HCT116 (cell line): ENCODE measurements at regions not wholly inside any gene's neighbourhood (a gene's known extent, or its start where the extent isn't known, plus 50 kb on each side); places are given as distances from the start of the nearest gene placed in this dataset.

Source experiments
- ATAC-seq: fragments of 200-7000 bp; cut with Tn5 transposase; 2 replicates; pipeline ENCODE4 v1.9.1; 2020; ENCODE audit warnings: mild to moderate bottlenecking, moderate library complexity
- BruUV-seq: library from RNA; stranded (reverse); fragments of 400-500 nt; replicated peaks from 2 replicates; lab custom pipeline; 2021; lab: Mats Ljungman, UMichigan
- CTCF ChIA-PET: fragments of 300-600 bp; sonication (Branson Sonifier 250); formaldehyde crosslinking; loops from one replicate; lab custom pipeline; 2021; ENCODE audit warnings: antibody characterized with exemption; lab: Charles Lee
- POLR2A ChIA-PET: fragments of 300-600, 350-600 bp; sonication (Branson Sonifier 250); formaldehyde crosslinking; loops from one replicate; lab custom pipeline; 2021; ENCODE audit warnings: antibody characterized with exemption; lab: Charles Lee
- RAD21 ChIA-PET, 2 experiments: fragments of 300-600 bp; sonication (Branson Sonifier 250); formaldehyde crosslinking; loops; one replicate each; lab custom pipeline; 2023; ENCODE audit warnings: low total read pairs in 2 of 2; ENCODE audit not compliant: uncharacterized antibody in 2 of 2, unreplicated experiment in 2 of 2, low non-redundant PET in 1 of 2; lab: Charles Lee
- DNase-seq: peaks from one replicate; pipeline ENCODE4 v3.0.0-alpha.2; 2010; ENCODE audit warnings: low read depth, low spot score
- H2AFZ ChIP-seq: fragments of 200-600 bp; shearing (Covaris generic), sonication (generic); 2 replicates; pipeline ENCODE4 v1.6.1; 2017; ENCODE audit warnings: low read depth, mixed run types, mixed read lengths, antibody characterized with exemption, low read length; ENCODE audit not compliant: poor library complexity, severe bottlenecking
- H3K27ac ChIP-seq: 2 replicates; pipeline ENCODE4 v1.5.1; 2012; ENCODE audit warnings: low read depth, low read length
- H3K27me3 ChIP-seq: fragments of 200-600 bp; sonication (generic); 2 replicates; pipeline ENCODE4 v1.6.1; 2016; ENCODE audit warnings: mixed run types, low read length, mixed read lengths; ENCODE audit not compliant: insufficient read depth
- H3K36me3 ChIP-seq, 2 experiments: fragments of 200-500 bp in 1 of 2; fragments of 200-600 bp in 1 of 2; sonication (Bioruptor generic) in 1 of 2; sonication (generic) in 1 of 2; 2 replicates each; pipeline versions ENCODE4 v1.5.1 to v1.6.1; 2014 to 2016; ENCODE audit warnings: low read length in 2 of 2, inconsistent platforms in 1 of 2, mixed read lengths in 1 of 2, mixed run types in 1 of 2; ENCODE audit not compliant: insufficient read depth in 2 of 2, control insufficient read depth in 1 of 2
- H3K4me1 ChIP-seq, 2 experiments: fragments of 200-600 bp in 1 of 2; sonication (generic) in 1 of 2; 2 replicates each; pipeline versions ENCODE4 v1.5.1 to v1.6.1; 2012 to 2017; ENCODE audit warnings: low read length in 2 of 2, inconsistent platforms in 1 of 2, mild to moderate bottlenecking in 1 of 2, mixed read lengths in 1 of 2, mixed run types in 1 of 2, moderate library complexity in 1 of 2; ENCODE audit not compliant: insufficient read depth in 2 of 2, control insufficient read depth in 1 of 2
- H3K4me2 ChIP-seq: fragments of 200-600 bp; sonication (generic); 2 replicates; pipeline ENCODE4 v1.6.1; 2017; ENCODE audit warnings: mixed run types, low read length, mixed read lengths
- H3K4me3 ChIP-seq, 2 experiments: fragments of 200-600 bp in 1 of 2; sonication (generic) in 1 of 2; replicated peaks in 1 of 2; 2 replicates each; pipeline ENCODE4 v1.5.1; 2011 to 2016; ENCODE audit warnings: low read length in 2 of 2, control low read depth in 1 of 2, low read depth in 1 of 2, mild to moderate bottlenecking in 1 of 2, mixed read lengths in 1 of 2, mixed run types in 1 of 2
- H3K79me2 ChIP-seq: fragments of 200-600 bp; sonication (generic); 2 replicates; pipeline ENCODE4 v1.6.1; 2017; ENCODE audit warnings: mild to moderate bottlenecking, mixed run types, low read length, moderate library complexity, mixed read lengths; ENCODE audit not compliant: insufficient read depth
- H3K9ac ChIP-seq: fragments of 200-600 bp; sonication (generic); 2 replicates; pipeline ENCODE4 v1.6.1; 2016; ENCODE audit warnings: low read length, mixed read lengths
- H3K9me2 ChIP-seq: fragments of 200-600 bp; sonication (generic), shearing (Covaris generic); 2 replicates; pipeline ENCODE4 v1.6.1; 2017; ENCODE audit warnings: mixed run types, mild to moderate bottlenecking, moderate library complexity; ENCODE audit not compliant: insufficient read depth
- H3K9me3 ChIP-seq, 2 experiments: fragments of 200-500 bp in 1 of 2; fragments of 200-600 bp in 1 of 2; sonication (Bioruptor generic) in 1 of 2; sonication (generic) in 1 of 2; 2 replicates each; pipeline ENCODE4 v1.6.1; 2014 to 2017; ENCODE audit warnings: low read length in 2 of 2, mixed read lengths in 2 of 2, inconsistent platforms in 1 of 2, low read depth in 1 of 2, mild to moderate bottlenecking in 1 of 2, mixed run types in 1 of 2, moderate library complexity in 1 of 2; ENCODE audit not compliant: control insufficient read depth in 1 of 2, insufficient read depth in 1 of 2
- H4K20me1 ChIP-seq: fragments of 200-600 bp; sonication (generic), shearing (Covaris generic); 2 replicates; pipeline ENCODE4 v1.6.1; 2017; ENCODE audit warnings: mixed run types, mild to moderate bottlenecking, moderate library complexity; ENCODE audit not compliant: insufficient read depth
- CBX3 ChIP-seq: IDR thresholded peaks from 2 replicates; pipeline ENCODE4 v1.6.1; 2012; ENCODE audit warnings: low read depth
- CEBPB ChIP-seq: IDR thresholded peaks from 2 replicates; pipeline ENCODE4 v1.6.1; 2012; ENCODE audit warnings: low read depth
- EGR1 ChIP-seq: IDR thresholded peaks from 2 replicates; pipeline ENCODE4 v1.6.1; 2012; ENCODE audit warnings: low read depth
- ELF1 ChIP-seq: IDR thresholded peaks from 2 replicates; pipeline ENCODE4 v1.6.1; 2012; ENCODE audit warnings: low read depth, borderline replicate concordance
- EZH2 ChIP-seq: fragments of 200-600 bp; sonication (generic); IDR thresholded peaks from 2 replicates; pipeline ENCODE4 v1.6.1; 2017; ENCODE audit warnings: antibody characterized with exemption, mixed run types
- EZH2phosphoT487 ChIP-seq: fragments of 200-600 bp; IDR thresholded peaks from 2 replicates; pipeline ENCODE4 v1.6.1; 2018; ENCODE audit warnings: antibody characterized with exemption, borderline replicate concordance
- FOSL1 ChIP-seq: IDR thresholded peaks from 2 replicates; pipeline ENCODE4 v1.6.1; 2012; ENCODE audit warnings: low read depth
- JUND ChIP-seq: IDR thresholded peaks from 2 replicates; pipeline ENCODE4 v1.6.1; 2012
- POLR2A ChIP-seq: IDR thresholded peaks from 2 replicates; pipeline ENCODE4 v1.7.0; 2011; ENCODE audit warnings: borderline replicate concordance; ENCODE audit not compliant: insufficient read depth, insufficient read length; ENCODE audit errors: extremely low read depth
- POLR2AphosphoS5 ChIP-seq: IDR thresholded peaks from 2 replicates; pipeline ENCODE4 v1.6.1; 2011; ENCODE audit warnings: mild to moderate bottlenecking, low read depth, low read length, moderate library complexity
- RAD21 ChIP-seq: IDR thresholded peaks from 2 replicates; pipeline ENCODE4 v1.6.1; 2012; ENCODE audit warnings: low read depth, mild to moderate bottlenecking
- SIN3A ChIP-seq: IDR thresholded peaks from 2 replicates; pipeline ENCODE4 v1.6.1; 2012; ENCODE audit warnings: low read depth
- SRF ChIP-seq: IDR thresholded peaks from 2 replicates; pipeline ENCODE4 v1.6.1; 2012; ENCODE audit warnings: low read depth
- YY1 ChIP-seq: IDR thresholded peaks from 2 replicates; pipeline ENCODE4 v1.6.1; 2011; ENCODE audit warnings: low read length, low read depth, moderate library complexity, mild to moderate bottlenecking; ENCODE audit not compliant: insufficient replicate concordance; ENCODE audit errors: extremely low read depth
- ZNF274 ChIP-seq: fragments of 200-500 bp; sonication (Bioruptor generic); IDR thresholded peaks from 2 replicates; pipeline ENCODE4 v1.6.1; 2014; ENCODE audit warnings: mild to moderate bottlenecking, low read depth, low read length, inconsistent platforms
- intact Hi-C: fragments of 100-400 bp; cut with micrococcal nuclease; formaldehyde crosslinking; loops from 2 replicates; pipeline ENCODE4 v1.10.0; 2022
- TF ChIP-seq, protein P1 (sequence below): IDR thresholded peaks from 2 replicates; pipeline ENCODE4 v1.6.1; 2012; ENCODE audit warnings: low read depth
- TF ChIP-seq, protein P2 (sequence below), 3 experiments: fragments of 200-600 bp in 1 of 3; sonication (generic) in 1 of 3; IDR thresholded peaks in 2 of 3; conservative IDR thresholded peaks in 1 of 3; 2 replicates each; pipeline ENCODE4 v1.5.1; 2012 to 2017; ENCODE audit warnings: low read depth in 2 of 3, low read length in 2 of 3, antibody characterized with exemption in 1 of 3, borderline replicate concordance in 1 of 3, control low read depth in 1 of 3, mild to moderate bottlenecking in 1 of 3, mixed read lengths in 1 of 3, mixed run types in 1 of 3, moderate library complexity in 1 of 3; ENCODE audit not compliant: insufficient read depth in 1 of 3
- TF ChIP-seq, protein P3 (sequence below): IDR thresholded peaks from 2 replicates; pipeline ENCODE4 v1.6.1; 2011; ENCODE audit warnings: mild to moderate bottlenecking, low read length, moderate library complexity; ENCODE audit not compliant: insufficient replicate concordance; ENCODE audit errors: extremely low read depth
- TF ChIP-seq, protein P4 (sequence below): IDR thresholded peaks from 2 replicates; pipeline ENCODE4 v1.6.1; 2012
- TF ChIP-seq, protein P5 (sequence below): IDR thresholded peaks from 2 replicates; pipeline ENCODE4 v1.6.1; 2012

DNA sequence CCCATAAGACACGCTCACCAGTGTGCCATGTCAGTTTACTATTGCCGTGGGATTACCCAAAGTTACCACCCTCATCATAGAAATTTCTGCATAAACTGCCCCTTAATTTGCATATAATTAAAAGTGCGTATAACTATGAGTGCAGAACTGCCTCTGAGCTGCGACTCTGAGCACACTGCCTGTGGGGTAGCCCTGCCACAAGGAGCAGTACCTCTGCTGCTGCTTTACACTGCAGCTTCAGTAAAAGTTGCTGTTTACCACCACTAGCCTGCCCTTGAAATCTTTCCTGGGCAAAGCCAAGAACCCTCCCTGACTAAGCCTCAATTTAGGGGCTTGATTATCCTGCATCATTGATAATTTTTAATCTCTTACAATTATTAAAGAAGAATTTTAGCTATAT is 213.9 kb upstream of the MAP2 start:
- H3K9me2 ChIP-seq = no peaks in the 10 kb centered on the region
- H3K27me3 ChIP-seq = no peaks in the 10 kb centered on the region
- DNase-seq (no peak), ATAC-seq (no peak)
- POLR2A ChIA-PET = no interaction called here
- H3K9ac ChIP-seq = no peak overlapping the region
- H3K27ac ChIP-seq = no peak overlapping the region
- no peaks in the 10 kb centered on the region for H3K4me1 ChIP-seq
- H3K79me2 ChIP-seq = no peaks in the 10 kb centered on the region
- H2AFZ ChIP-seq = no peak overlapping the region
- RAD21 ChIA-PET = no interaction called here
- no TSS peak for BruUV-seq
- intact Hi-C loops = loop anchor here (5.0 kb wide), 2 partner anchors 117 to 638 kb away; no protein-coding TSS in a partner anchor
- no peaks in the 10 kb centered on the region for H3K9me3 ChIP-seq
- no peaks in the 10 kb centered on the region for H4K20me1 ChIP-seq
- TF ChIP-seq JUND (no peak), EGR1 (no peak), CEBPB (no peak), CBX3 (no peak), FOSL1 (no peak), SRF (no peak), EZH2 (no peak), ZNF274 (no peak), POLR2AphosphoS5 (no peak), RAD21 (no peak), YY1 (no peak), EZH2phosphoT487 (no peak), ELF1 (no peak), POLR2A (no peak), SIN3A (no peak)
- TF ChIP-seq, protein P1, sequence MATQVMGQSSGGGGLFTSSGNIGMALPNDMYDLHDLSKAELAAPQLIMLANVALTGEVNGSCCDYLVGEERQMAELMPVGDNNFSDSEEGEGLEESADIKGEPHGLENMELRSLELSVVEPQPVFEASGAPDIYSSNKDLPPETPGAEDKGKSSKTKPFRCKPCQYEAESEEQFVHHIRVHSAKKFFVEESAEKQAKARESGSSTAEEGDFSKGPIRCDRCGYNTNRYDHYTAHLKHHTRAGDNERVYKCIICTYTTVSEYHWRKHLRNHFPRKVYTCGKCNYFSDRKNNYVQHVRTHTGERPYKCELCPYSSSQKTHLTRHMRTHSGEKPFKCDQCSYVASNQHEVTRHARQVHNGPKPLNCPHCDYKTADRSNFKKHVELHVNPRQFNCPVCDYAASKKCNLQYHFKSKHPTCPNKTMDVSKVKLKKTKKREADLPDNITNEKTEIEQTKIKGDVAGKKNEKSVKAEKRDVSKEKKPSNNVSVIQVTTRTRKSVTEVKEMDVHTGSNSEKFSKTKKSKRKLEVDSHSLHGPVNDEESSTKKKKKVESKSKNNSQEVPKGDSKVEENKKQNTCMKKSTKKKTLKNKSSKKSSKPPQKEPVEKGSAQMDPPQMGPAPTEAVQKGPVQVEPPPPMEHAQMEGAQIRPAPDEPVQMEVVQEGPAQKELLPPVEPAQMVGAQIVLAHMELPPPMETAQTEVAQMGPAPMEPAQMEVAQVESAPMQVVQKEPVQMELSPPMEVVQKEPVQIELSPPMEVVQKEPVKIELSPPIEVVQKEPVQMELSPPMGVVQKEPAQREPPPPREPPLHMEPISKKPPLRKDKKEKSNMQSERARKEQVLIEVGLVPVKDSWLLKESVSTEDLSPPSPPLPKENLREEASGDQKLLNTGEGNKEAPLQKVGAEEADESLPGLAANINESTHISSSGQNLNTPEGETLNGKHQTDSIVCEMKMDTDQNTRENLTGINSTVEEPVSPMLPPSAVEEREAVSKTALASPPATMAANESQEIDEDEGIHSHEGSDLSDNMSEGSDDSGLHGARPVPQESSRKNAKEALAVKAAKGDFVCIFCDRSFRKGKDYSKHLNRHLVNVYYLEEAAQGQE = no peak
- TF ChIP-seq, protein P2, sequence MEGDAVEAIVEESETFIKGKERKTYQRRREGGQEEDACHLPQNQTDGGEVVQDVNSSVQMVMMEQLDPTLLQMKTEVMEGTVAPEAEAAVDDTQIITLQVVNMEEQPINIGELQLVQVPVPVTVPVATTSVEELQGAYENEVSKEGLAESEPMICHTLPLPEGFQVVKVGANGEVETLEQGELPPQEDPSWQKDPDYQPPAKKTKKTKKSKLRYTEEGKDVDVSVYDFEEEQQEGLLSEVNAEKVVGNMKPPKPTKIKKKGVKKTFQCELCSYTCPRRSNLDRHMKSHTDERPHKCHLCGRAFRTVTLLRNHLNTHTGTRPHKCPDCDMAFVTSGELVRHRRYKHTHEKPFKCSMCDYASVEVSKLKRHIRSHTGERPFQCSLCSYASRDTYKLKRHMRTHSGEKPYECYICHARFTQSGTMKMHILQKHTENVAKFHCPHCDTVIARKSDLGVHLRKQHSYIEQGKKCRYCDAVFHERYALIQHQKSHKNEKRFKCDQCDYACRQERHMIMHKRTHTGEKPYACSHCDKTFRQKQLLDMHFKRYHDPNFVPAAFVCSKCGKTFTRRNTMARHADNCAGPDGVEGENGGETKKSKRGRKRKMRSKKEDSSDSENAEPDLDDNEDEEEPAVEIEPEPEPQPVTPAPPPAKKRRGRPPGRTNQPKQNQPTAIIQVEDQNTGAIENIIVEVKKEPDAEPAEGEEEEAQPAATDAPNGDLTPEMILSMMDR (IDR thresholded peaks at IDR 0.05 in 2 of 3, conservative IDR thresholded peaks at IDR 0.05 in 1 of 3; ENCODE audit: borderline replicate concordance in 1 of 3, insufficient read depth in 1 of 3, low read depth in 2 of 3, low read length in 2 of 3) = no peak
- TF ChIP-seq, protein P3, sequence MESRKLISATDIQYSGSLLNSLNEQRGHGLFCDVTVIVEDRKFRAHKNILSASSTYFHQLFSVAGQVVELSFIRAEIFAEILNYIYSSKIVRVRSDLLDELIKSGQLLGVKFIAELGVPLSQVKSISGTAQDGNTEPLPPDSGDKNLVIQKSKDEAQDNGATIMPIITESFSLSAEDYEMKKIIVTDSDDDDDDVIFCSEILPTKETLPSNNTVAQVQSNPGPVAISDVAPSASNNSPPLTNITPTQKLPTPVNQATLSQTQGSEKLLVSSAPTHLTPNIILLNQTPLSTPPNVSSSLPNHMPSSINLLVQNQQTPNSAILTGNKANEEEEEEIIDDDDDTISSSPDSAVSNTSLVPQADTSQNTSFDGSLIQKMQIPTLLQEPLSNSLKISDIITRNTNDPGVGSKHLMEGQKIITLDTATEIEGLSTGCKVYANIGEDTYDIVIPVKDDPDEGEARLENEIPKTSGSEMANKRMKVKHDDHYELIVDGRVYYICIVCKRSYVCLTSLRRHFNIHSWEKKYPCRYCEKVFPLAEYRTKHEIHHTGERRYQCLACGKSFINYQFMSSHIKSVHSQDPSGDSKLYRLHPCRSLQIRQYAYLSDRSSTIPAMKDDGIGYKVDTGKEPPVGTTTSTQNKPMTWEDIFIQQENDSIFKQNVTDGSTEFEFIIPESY = no peak
- TF ChIP-seq, protein P4, sequence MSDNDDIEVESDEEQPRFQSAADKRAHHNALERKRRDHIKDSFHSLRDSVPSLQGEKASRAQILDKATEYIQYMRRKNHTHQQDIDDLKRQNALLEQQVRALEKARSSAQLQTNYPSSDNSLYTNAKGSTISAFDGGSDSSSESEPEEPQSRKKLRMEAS = no peak
- TF ChIP-seq, protein P5, sequence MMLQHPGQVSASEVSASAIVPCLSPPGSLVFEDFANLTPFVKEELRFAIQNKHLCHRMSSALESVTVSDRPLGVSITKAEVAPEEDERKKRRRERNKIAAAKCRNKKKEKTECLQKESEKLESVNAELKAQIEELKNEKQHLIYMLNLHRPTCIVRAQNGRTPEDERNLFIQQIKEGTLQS = no peak
- CTCF ChIA-PET = interaction anchor here (0.9 kb wide), 1 partner anchor 818 kb away, joined by 3 read pairs; no protein-coding TSS in a partner anchor
- no peaks in the 10 kb centered on the region; a peak in 1 of 4 replicates for H3K36me3 ChIP-seq
- H3K4me2 ChIP-seq = no peak overlapping the region
- no peak overlapping the region for H3K4me3 ChIP-seq
